ENCODE measurements at regions not wholly inside any gene's neighbourhood (a gene's known extent, or its start where the extent isn't known, plus 50 kb on each side); places are given as distances from the start of the nearest gene placed in this dataset.

DNA sequence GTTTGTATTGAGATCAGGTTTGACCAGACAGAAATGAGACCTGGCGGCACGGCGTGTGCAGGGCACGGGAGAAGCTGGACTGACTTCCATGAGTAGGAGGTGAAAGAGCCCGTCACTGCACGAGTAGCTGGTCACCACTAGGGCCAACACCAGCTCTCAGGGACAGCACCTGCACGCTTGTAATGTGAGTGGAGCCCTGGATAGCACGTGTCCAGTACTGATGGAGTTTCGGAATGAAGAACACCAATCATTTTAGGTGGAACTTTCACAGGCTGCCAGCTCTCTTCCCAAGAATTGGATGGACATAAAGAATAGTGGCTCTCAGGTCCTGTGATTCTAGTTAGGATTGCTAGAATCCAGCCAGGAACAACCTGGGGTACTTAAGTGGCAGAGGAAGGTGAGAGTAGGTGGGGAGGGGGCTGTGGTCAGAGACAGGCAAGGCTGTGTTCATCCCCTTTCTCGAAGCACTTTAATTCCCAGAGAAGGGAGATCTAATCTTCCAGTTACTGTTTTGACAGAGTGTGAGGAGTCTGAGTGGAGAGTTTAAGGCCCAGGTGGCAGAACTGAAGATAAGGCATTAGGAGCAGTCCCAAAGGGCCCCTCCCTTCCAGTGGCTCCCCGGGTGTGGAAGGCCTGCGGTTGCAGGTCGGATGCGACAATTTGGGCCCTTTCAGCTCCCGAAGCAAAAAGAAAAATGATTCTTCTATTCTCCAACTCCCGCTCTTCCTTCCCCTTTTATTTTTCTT, 314.8 kb downstream of the QKI start:
- no peak for TF ChIP-seq RAD21 (conservative IDR thresholded peaks at IDR 0.05)
- TF ChIP-seq MXI1 (conservative IDR thresholded peaks at IDR 0.05; ENCODE audit: poor library complexity, severe bottlenecking): no peak
- TF ChIP-seq, protein P1, sequence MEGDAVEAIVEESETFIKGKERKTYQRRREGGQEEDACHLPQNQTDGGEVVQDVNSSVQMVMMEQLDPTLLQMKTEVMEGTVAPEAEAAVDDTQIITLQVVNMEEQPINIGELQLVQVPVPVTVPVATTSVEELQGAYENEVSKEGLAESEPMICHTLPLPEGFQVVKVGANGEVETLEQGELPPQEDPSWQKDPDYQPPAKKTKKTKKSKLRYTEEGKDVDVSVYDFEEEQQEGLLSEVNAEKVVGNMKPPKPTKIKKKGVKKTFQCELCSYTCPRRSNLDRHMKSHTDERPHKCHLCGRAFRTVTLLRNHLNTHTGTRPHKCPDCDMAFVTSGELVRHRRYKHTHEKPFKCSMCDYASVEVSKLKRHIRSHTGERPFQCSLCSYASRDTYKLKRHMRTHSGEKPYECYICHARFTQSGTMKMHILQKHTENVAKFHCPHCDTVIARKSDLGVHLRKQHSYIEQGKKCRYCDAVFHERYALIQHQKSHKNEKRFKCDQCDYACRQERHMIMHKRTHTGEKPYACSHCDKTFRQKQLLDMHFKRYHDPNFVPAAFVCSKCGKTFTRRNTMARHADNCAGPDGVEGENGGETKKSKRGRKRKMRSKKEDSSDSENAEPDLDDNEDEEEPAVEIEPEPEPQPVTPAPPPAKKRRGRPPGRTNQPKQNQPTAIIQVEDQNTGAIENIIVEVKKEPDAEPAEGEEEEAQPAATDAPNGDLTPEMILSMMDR (IDR thresholded peaks at IDR 0.05; ENCODE audit: poor library complexity, severe bottlenecking): no peak
- TF ChIP-seq EP300 (conservative IDR thresholded peaks at IDR 0.05; ENCODE audit: poor library complexity, severe bottlenecking): no peak
- no peak for TF ChIP-seq EZH2 (IDR thresholded peaks at IDR 0.05; ENCODE audit: borderline replicate concordance, insufficient read depth, low read length, poor library complexity, severe bottlenecking)
- no peak for TF ChIP-seq POLR2AphosphoS5 (IDR thresholded peaks at IDR 0.05)
- no peak for TF ChIP-seq SMC3 (conservative IDR thresholded peaks at IDR 0.05; ENCODE audit: poor library complexity)
- TF ChIP-seq, protein P2, sequence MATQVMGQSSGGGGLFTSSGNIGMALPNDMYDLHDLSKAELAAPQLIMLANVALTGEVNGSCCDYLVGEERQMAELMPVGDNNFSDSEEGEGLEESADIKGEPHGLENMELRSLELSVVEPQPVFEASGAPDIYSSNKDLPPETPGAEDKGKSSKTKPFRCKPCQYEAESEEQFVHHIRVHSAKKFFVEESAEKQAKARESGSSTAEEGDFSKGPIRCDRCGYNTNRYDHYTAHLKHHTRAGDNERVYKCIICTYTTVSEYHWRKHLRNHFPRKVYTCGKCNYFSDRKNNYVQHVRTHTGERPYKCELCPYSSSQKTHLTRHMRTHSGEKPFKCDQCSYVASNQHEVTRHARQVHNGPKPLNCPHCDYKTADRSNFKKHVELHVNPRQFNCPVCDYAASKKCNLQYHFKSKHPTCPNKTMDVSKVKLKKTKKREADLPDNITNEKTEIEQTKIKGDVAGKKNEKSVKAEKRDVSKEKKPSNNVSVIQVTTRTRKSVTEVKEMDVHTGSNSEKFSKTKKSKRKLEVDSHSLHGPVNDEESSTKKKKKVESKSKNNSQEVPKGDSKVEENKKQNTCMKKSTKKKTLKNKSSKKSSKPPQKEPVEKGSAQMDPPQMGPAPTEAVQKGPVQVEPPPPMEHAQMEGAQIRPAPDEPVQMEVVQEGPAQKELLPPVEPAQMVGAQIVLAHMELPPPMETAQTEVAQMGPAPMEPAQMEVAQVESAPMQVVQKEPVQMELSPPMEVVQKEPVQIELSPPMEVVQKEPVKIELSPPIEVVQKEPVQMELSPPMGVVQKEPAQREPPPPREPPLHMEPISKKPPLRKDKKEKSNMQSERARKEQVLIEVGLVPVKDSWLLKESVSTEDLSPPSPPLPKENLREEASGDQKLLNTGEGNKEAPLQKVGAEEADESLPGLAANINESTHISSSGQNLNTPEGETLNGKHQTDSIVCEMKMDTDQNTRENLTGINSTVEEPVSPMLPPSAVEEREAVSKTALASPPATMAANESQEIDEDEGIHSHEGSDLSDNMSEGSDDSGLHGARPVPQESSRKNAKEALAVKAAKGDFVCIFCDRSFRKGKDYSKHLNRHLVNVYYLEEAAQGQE (IDR thresholded peaks at IDR 0.05; ENCODE audit: borderline replicate concordance): no peak
- no peak for TF ChIP-seq TAF1 (IDR thresholded peaks at IDR 0.05; ENCODE audit: low read depth)
- H3K4me2 ChIP-seq (ENCODE audit: low read length): no peak overlapping the region
- H2AFZ ChIP-seq (ENCODE audit: low read depth, low read length): no peak overlapping the region
- no peaks in the 10 kb centered on the region for H4K20me1 ChIP-seq (ENCODE audit: insufficient read depth)
- H3K9me3 ChIP-seq (ENCODE audit: low read length): no peaks in the 10 kb centered on the region
- H3F3A ChIP-seq (ENCODE audit: insufficient read depth, low read length, poor library complexity, severe bottlenecking): no peaks in the 10 kb centered on the region
- H3K9ac ChIP-seq (ENCODE audit: low read length): no peak overlapping the region
- no peaks in the 10 kb centered on the region for H3K36me3 ChIP-seq (ENCODE audit: insufficient read depth, low read length)
- H3K79me2 ChIP-seq (replicated peaks; ENCODE audit: insufficient read depth, low read length): no peaks in the 10 kb centered on the region
- no peaks in the 10 kb centered on the region for H3K27me3 ChIP-seq (ENCODE audit: insufficient read depth, low read depth, low read length)
- H3K9me2 ChIP-seq (ENCODE audit: insufficient read depth, low read length): no peaks in the 10 kb centered on the region
- no peak overlapping the region for H3K4me3 ChIP-seq (ENCODE audit: low read length)
- no peak overlapping the region for H3K27ac ChIP-seq (ENCODE audit: low read length)

DNA sequence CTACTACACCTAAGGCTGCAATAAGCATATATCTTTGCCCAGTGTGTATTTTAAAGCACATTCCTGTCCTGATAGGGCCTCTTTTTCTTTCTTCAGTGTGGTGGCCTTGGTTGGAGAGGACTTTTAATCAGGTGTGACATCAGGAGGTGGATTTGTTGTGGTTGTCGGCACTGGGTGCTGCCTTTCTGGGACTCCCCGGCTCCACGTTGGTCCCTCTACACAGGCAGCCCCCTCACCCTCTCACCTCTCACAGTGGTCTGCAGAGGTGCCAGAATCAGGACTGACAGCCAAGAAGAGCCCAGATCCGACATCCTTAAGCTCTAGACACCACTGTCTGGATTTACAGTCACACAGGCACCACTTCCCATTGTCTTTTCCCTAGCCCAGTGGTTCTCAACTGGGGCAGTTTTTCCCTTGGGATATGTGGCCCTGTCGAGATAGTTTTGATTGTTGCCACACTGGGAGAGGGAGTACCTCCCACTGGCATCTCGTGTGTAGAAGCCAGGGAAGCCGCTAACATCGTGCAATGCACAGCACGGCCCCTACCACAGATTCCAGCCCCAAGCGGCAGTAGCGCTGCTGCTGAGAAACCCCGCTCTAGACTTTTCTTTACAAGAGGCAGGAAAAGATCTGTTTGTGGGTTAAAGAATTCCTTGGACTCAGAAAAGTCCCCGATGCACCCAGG, 314.1 kb downstream of the QKI start:
- Histone ChIP-seq H2AFZ (ENCODE audit: low read depth, low read length) (no peak overlapping the region), H3F3A (ENCODE audit: insufficient read depth, low read length, poor library complexity, severe bottlenecking) (no peaks in the 10 kb centered on the region), H3K9me2 (ENCODE audit: insufficient read depth, low read length) (no peaks in the 10 kb centered on the region), H3K4me3 (ENCODE audit: low read length) (no peak overlapping the region), H3K9me3 (ENCODE audit: low read length) (no peaks in the 10 kb centered on the region), H3K4me2 (ENCODE audit: low read length) (no peak overlapping the region), H4K20me1 (ENCODE audit: insufficient read depth) (no peaks in the 10 kb centered on the region), H3K9ac (ENCODE audit: low read length) (no peak overlapping the region), H3K36me3 (ENCODE audit: insufficient read depth, low read length) (no peaks in the 10 kb centered on the region), H3K79me2 (replicated peaks; ENCODE audit: insufficient read depth, low read length) (no peaks in the 10 kb centered on the region), H3K27ac (ENCODE audit: low read length) (no peak overlapping the region), H3K27me3 (ENCODE audit: insufficient read depth, low read depth, low read length) (no peaks in the 10 kb centered on the region)
- TF ChIP-seq TAF1 (IDR thresholded peaks at IDR 0.05; ENCODE audit: low read depth) (no peak), POLR2AphosphoS5 (IDR thresholded peaks at IDR 0.05) (no peak), RAD21 (conservative IDR thresholded peaks at IDR 0.05) (no peak), EZH2 (IDR thresholded peaks at IDR 0.05; ENCODE audit: borderline replicate concordance, insufficient read depth, low read length, poor library complexity, severe bottlenecking) (no peak), EP300 (conservative IDR thresholded peaks at IDR 0.05; ENCODE audit: poor library complexity, severe bottlenecking) (no peak), MXI1 (conservative IDR thresholded peaks at IDR 0.05; ENCODE audit: poor library complexity, severe bottlenecking) (no peak), SMC3 (conservative IDR thresholded peaks at IDR 0.05; ENCODE audit: poor library complexity) (no peak)
- TF ChIP-seq, protein P2 (IDR thresholded peaks at IDR 0.05; ENCODE audit: borderline replicate concordance): no peak
- TF ChIP-seq, protein P1 (IDR thresholded peaks at IDR 0.05; ENCODE audit: poor library complexity, severe bottlenecking): no peak

Measured in neural cell (in vitro differentiated cells).